ENCODE measurements at regions not wholly inside any gene's neighbourhood (a gene's known extent, or its start where the extent isn't known, plus 50 kb on each side); places are given as distances from the start of the nearest gene placed in this dataset.

GRCh38 chrX:35122756-35123155 lies 180.2 kb downstream of the FAM47B start:
- Mint-ChIP-seq H3K36me3 (ENCODE audit: insufficient read depth) (no peaks in the 10 kb centered on the region), H3K4me1 (ENCODE audit: low read depth) (no peaks in the 10 kb centered on the region), H3K4me3 (ENCODE audit: low read depth) (no peak overlapping the region), H3K27ac (no peak overlapping the region), H3K9me3 (ENCODE audit: low read depth) (peaks cover 14% of the 10 kb centered on the region), H3K27me3 (no peaks in the 10 kb centered on the region)
- no peak for TF ChIP-seq CTCF (IDR thresholded peaks at IDR 0.05; ENCODE audit: unreplicated experiment)
- DNase-seq (ENCODE audit: low spot score, unreplicated experiment): no peak

GRCh38 chrX:35149517-35149916 lies 206.9 kb downstream of the FAM47B start:
- Mint-ChIP-seq H3K4me3 (ENCODE audit: low read depth) (no peak overlapping the region), H3K36me3 (ENCODE audit: insufficient read depth) (no peaks in the 10 kb centered on the region), H3K4me1 (ENCODE audit: low read depth) (no peaks in the 10 kb centered on the region), H3K9me3 (ENCODE audit: low read depth) (peaks cover 17% of the 10 kb centered on the region), H3K27ac (no peak overlapping the region), H3K27me3 (no peaks in the 10 kb centered on the region)
- no peak for TF ChIP-seq CTCF (IDR thresholded peaks at IDR 0.05; ENCODE audit: unreplicated experiment)
- DNase-seq (ENCODE audit: low spot score, unreplicated experiment): no peak

GRCh38 chrX:35150052-35150451 lies 207.5 kb downstream of the FAM47B start:
- DNase-seq (ENCODE audit: low spot score, unreplicated experiment): no peak
- Mint-ChIP-seq H3K9me3 (ENCODE audit: low read depth) (peaks cover 19% of the 10 kb centered on the region), H3K4me1 (ENCODE audit: low read depth) (no peaks in the 10 kb centered on the region), H3K4me3 (ENCODE audit: low read depth) (no peak overlapping the region), H3K27me3 (no peaks in the 10 kb centered on the region), H3K36me3 (ENCODE audit: insufficient read depth) (no peaks in the 10 kb centered on the region), H3K27ac (no peak overlapping the region)
- no peak for TF ChIP-seq CTCF (IDR thresholded peaks at IDR 0.05; ENCODE audit: unreplicated experiment)

- H3K9me3 Mint-ChIP-seq (ENCODE audit: low read depth): peaks cover 19% of the 10 kb centered on the region
- no peak overlapping the region for H3K4me3 Mint-ChIP-seq (ENCODE audit: low read depth)
- H3K36me3 Mint-ChIP-seq (ENCODE audit: insufficient read depth): no peaks in the 10 kb centered on the region
- H3K4me1 Mint-ChIP-seq (ENCODE audit: low read depth): no peaks in the 10 kb centered on the region
- H3K27ac Mint-ChIP-seq: no peak overlapping the region
- DNase-seq (ENCODE audit: low spot score, unreplicated experiment): no peak
- TF ChIP-seq CTCF (IDR thresholded peaks at IDR 0.05; ENCODE audit: unreplicated experiment): no peak
- H3K27me3 Mint-ChIP-seq: no peaks in the 10 kb centered on the region
Measured at GRCh38 chrX:35150642-35151239, 208.1 kb downstream of the FAM47B start.

- Mint-ChIP-seq H3K27me3 (no peaks in the 10 kb centered on the region), H3K36me3 (ENCODE audit: insufficient read depth) (no peaks in the 10 kb centered on the region), H3K4me3 (ENCODE audit: low read depth) (no peak overlapping the region), H3K27ac (no peak overlapping the region), H3K9me3 (ENCODE audit: low read depth) (peaks cover 42% of the 10 kb centered on the region), H3K4me1 (ENCODE audit: low read depth) (peaks cover 2% of the 10 kb centered on the region)
- TF ChIP-seq CTCF (IDR thresholded peaks at IDR 0.05; ENCODE audit: unreplicated experiment): no peak
- no peak for DNase-seq (ENCODE audit: low spot score, unreplicated experiment)
Measured at GRCh38 chrX:35166023-35166422, 223.4 kb downstream of the FAM47B start.
